ENCODE measurements at regions not wholly inside any gene's neighbourhood (a gene's known extent, or its start where the extent isn't known, plus 50 kb on each side); places are given as distances from the start of the nearest gene placed in this dataset.
"Not testable (repeated sequence)": the region's sequence is repeated elsewhere in the genome, so short reads cannot be mapped to it uniquely, and the experiment has no call there.

GRCh38 chr6:95740157-95740556 is 162.8 kb downstream of the MANEA start:
- Histone ChIP-seq H3K27me3 (no peaks in the 10 kb centered on the region), H3K36me3 (replicated peaks in 1 of 2; ENCODE audit: insufficient read depth in 1 of 2, low read depth in 2 of 2) (no peaks in the 10 kb centered on the region), H3K4me1 (no peaks in the 10 kb centered on the region), H3K27ac (no peak overlapping the region), H3K4me3 (no peak overlapping the region), H3K9me3 (no peaks in the 10 kb centered on the region)
- ATAC-seq (no peak), DNase-seq (no peak)
- WGBS, 2 donors, result 79 to 90% methylated on average over 1 of the region's 1 CpG
- intact Hi-C loops (cut with DNase I), result no loop called here
- TF ChIP-seq POLR2A (IDR thresholded peaks at IDR 0.05), result no peak
- no peak for TF ChIP-seq CTCF (IDR thresholded peaks at IDR 0.05)

- no peak for TF ChIP-seq POLR2A (IDR thresholded peaks at IDR 0.05)
- TF ChIP-seq CTCF (IDR thresholded peaks at IDR 0.05), result no peak
- H3K4me1 ChIP-seq, result no peaks in the 10 kb centered on the region
- whole genome bisulfite sequencing, 2 donors, result 56 to 57% methylated on average over 4 of the region's 4 CpGs
- no peak for ATAC-seq
- no peaks in the 10 kb centered on the region for H3K36me3 ChIP-seq (replicated peaks in 1 of 2; ENCODE audit: insufficient read depth in 1 of 2, low read depth in 2 of 2)
- no peaks in the 10 kb centered on the region for H3K27me3 ChIP-seq
- no peaks in the 10 kb centered on the region for H3K9me3 ChIP-seq
- no peak for DNase-seq
- no peak overlapping the region for H3K27ac ChIP-seq
- no peak overlapping the region for H3K4me3 ChIP-seq
- intact Hi-C loops (cut with DNase I), result no loop called here
Observed at GRCh38 chr6:95741045-95741444, 163.7 kb downstream of the MANEA start.

GRCh38 chr6:95742767-95743289 is 165.5 kb downstream of the MANEA start:
- TF ChIP-seq CTCF (IDR thresholded peaks at IDR 0.05) (no peak), POLR2A (IDR thresholded peaks at IDR 0.05) (no peak)
- DNase-seq (no peak), ATAC-seq (no peak)
- Histone ChIP-seq H3K9me3 (no peaks in the 10 kb centered on the region), H3K27ac (no peak overlapping the region), H3K4me3 (no peak overlapping the region), H3K36me3 (replicated peaks in 1 of 2; ENCODE audit: insufficient read depth in 1 of 2, low read depth in 2 of 2) (no peaks in the 10 kb centered on the region), H3K27me3 (no peaks in the 10 kb centered on the region), H3K4me1 (no peaks in the 10 kb centered on the region)
- intact Hi-C loops (cut with DNase I), result no loop called here

GRCh38 chr6:95743591-95743990 is 166.3 kb downstream of the MANEA start:
- Histone ChIP-seq H3K4me1 (no peaks in the 10 kb centered on the region), H3K27ac (no peak overlapping the region), H3K9me3 (no peaks in the 10 kb centered on the region), H3K4me3 (no peak overlapping the region), H3K36me3 (replicated peaks in 1 of 2; ENCODE audit: insufficient read depth in 1 of 2, low read depth in 2 of 2) (no peaks in the 10 kb centered on the region), H3K27me3 (no peaks in the 10 kb centered on the region)
- TF ChIP-seq CTCF (IDR thresholded peaks at IDR 0.05), result no peak
- no peak for TF ChIP-seq POLR2A (IDR thresholded peaks at IDR 0.05)
- intact Hi-C loops (cut with DNase I), result no loop called here
- 70 to 78% methylated on average over 4 of the region's 4 CpGs for WGBS, 2 donors
- ATAC-seq (no peak), DNase-seq (no peak)

GRCh38 chr6:95758236-95759069 is 181.1 kb downstream of the MANEA start:
- ATAC-seq; H3K36me3 ChIP-seq (replicated peaks in 1 of 2; ENCODE audit: insufficient read depth in 1 of 2, low read depth in 2 of 2); H3K9me3 ChIP-seq; H3K27me3 ChIP-seq; DNase-seq; H3K4me3 ChIP-seq; H3K27ac ChIP-seq; H3K4me1 ChIP-seq; intact Hi-C loops (cut with DNase I): not testable (repeated sequence)
- 84 to 86% methylated on average over 20 to 28 of the region's 36 CpGs for WGBS, 2 donors

Data from body of pancreas (tissue), 4 donors.